H7 (cell line): ENCODE measurements at regions not wholly inside any gene's neighbourhood (a gene's known extent, or its start where the extent isn't known, plus 50 kb on each side); places are given as distances from the start of the nearest gene placed in this dataset.

Experiments used
- DNase-seq: peaks from one replicate; pipeline ENCODE4 v3.0.0; 2012
- H3K27me3 ChIP-seq: 2 replicates; pipeline ENCODE4 v1.6.0; 2011; ENCODE audit warnings: mild to moderate bottlenecking, low read length; ENCODE audit not compliant: control insufficient read depth, insufficient read depth
- H3K36me3 ChIP-seq: replicated peaks from 2 replicates; pipeline ENCODE4 v1.5.1; 2011; ENCODE audit warnings: low read length; ENCODE audit not compliant: control insufficient read depth, insufficient read depth
- H3K4me3 ChIP-seq: 2 replicates; pipeline ENCODE4 v1.5.1; 2011; ENCODE audit warnings: low read depth, mild to moderate bottlenecking, control low read depth, low read length, moderate library complexity; ENCODE audit not compliant: insufficient read depth

GRCh38 chr16:72673118-72673517, 374.8 kb downstream of the ZFHX3 start:
- Histone ChIP-seq H3K4me3 (no peak overlapping the region), H3K27me3 (no peaks in the 10 kb centered on the region), H3K36me3 (no peaks in the 10 kb centered on the region)
- no peak for DNase-seq

- no peak for DNase-seq
- Histone ChIP-seq H3K4me3 (no peak overlapping the region), H3K27me3 (no peaks in the 10 kb centered on the region), H3K36me3 (no peaks in the 10 kb centered on the region)
These were observed 381.7 kb downstream of the ZFHX3 start for GRCh38 chr16:72666267-72666666.

GRCh38 chr16:72665701-72666100, 382.2 kb downstream of the ZFHX3 start:
- Histone ChIP-seq H3K27me3 (no peaks in the 10 kb centered on the region), H3K36me3 (no peaks in the 10 kb centered on the region), H3K4me3 (peak overlapping the region; percentile 77)
- DNase-seq: no peak

- Histone ChIP-seq H3K4me3 (peak overlapping the region; percentile 77), H3K36me3 (no peaks in the 10 kb centered on the region), H3K27me3 (no peaks in the 10 kb centered on the region)
- DNase-seq: peak; percentile 93
These were observed 383.2 kb downstream of the ZFHX3 start for GRCh38 chr16:72664509-72665408.

GRCh38 chr16:72664056-72664508, 383.8 kb downstream of the ZFHX3 start:
- no peaks in the 10 kb centered on the region for H3K36me3 ChIP-seq
- DNase-seq: no peak
- no peaks in the 10 kb centered on the region for H3K27me3 ChIP-seq
- H3K4me3 ChIP-seq: peak overlapping the region; percentile 77

GRCh38 chr16:72658888-72659717, 388.8 kb downstream of the ZFHX3 start:
- no peak overlapping the region for H3K4me3 ChIP-seq
- DNase-seq: no peak
- H3K36me3 ChIP-seq: no peaks in the 10 kb centered on the region
- H3K27me3 ChIP-seq: no peaks in the 10 kb centered on the region

GRCh38 chr16:72657791-72658190, 390.1 kb downstream of the ZFHX3 start:
- H3K36me3 ChIP-seq: no peaks in the 10 kb centered on the region
- DNase-seq: no peak
- H3K4me3 ChIP-seq: no peak overlapping the region
- no peaks in the 10 kb centered on the region for H3K27me3 ChIP-seq

GRCh38 chr16:72657164-72657563, 390.8 kb downstream of the ZFHX3 start:
- Histone ChIP-seq H3K27me3 (no peaks in the 10 kb centered on the region), H3K4me3 (no peak overlapping the region), H3K36me3 (no peaks in the 10 kb centered on the region)
- DNase-seq: no peak

GRCh38 chr16:72654535-72654934, 393.4 kb downstream of the ZFHX3 start:
- Histone ChIP-seq H3K36me3 (no peaks in the 10 kb centered on the region), H3K27me3 (no peaks in the 10 kb centered on the region), H3K4me3 (no peak overlapping the region)
- DNase-seq: no peak

- DNase-seq: no peak
- no peaks in the 10 kb centered on the region for H3K36me3 ChIP-seq
- H3K27me3 ChIP-seq: no peaks in the 10 kb centered on the region
- no peak overlapping the region for H3K4me3 ChIP-seq
These were observed 398.5 kb downstream of the ZFHX3 start for GRCh38 chr16:72649254-72649944.

- DNase-seq: no peak
- H3K27me3 ChIP-seq: no peaks in the 10 kb centered on the region
- H3K4me3 ChIP-seq: no peak overlapping the region
- H3K36me3 ChIP-seq: no peaks in the 10 kb centered on the region
These were observed 401.3 kb downstream of the ZFHX3 start for GRCh38 chr16:72646615-72647014.

- no peak for DNase-seq
These were observed 402.4 kb downstream of the ZFHX3 start for GRCh38 chr16:72645538-72645937.

GRCh38 chr16:72644911-72645310, 403.0 kb downstream of the ZFHX3 start:
- H3K4me3 ChIP-seq: no peak overlapping the region
- H3K36me3 ChIP-seq: no peaks in the 10 kb centered on the region
- H3K27me3 ChIP-seq: no peaks in the 10 kb centered on the region
- no peak for DNase-seq

More at GRCh38 chr16:72645538-72645937, 402.4 kb downstream of the ZFHX3 start:
- no peaks in the 10 kb centered on the region for H3K27me3 ChIP-seq
- no peak overlapping the region for H3K4me3 ChIP-seq
- no peaks in the 10 kb centered on the region for H3K36me3 ChIP-seq

- H3K27me3 ChIP-seq: no peaks in the 10 kb centered on the region
- no peak for DNase-seq
These were observed 408.4 kb downstream of the ZFHX3 start for GRCh38 chr16:72639494-72639893.

More at GRCh38 chr16:72639494-72639893, 408.4 kb downstream of the ZFHX3 start:
- Histone ChIP-seq H3K36me3 (no peaks in the 10 kb centered on the region), H3K4me3 (no peak overlapping the region)
